ENCODE measurements at regions not wholly inside any gene's neighbourhood (a gene's known extent, or its start where the extent isn't known, plus 50 kb on each side); places are given as distances from the start of the nearest gene placed in this dataset.

- no peak for DNase-seq (ENCODE audit: low spot score)
Measured at GRCh38 chr21:26224366-26224765, 53.8 kb upstream of the APP start.
